H9 (cell line): ENCODE measurements at regions not wholly inside any gene's neighbourhood (a gene's known extent, or its start where the extent isn't known, plus 50 kb on each side); places are given as distances from the start of the nearest gene placed in this dataset.

ENCODE experiments used
- DNase-seq: peaks from one replicate; pipeline ENCODE4 v3.0.0-alpha.2; 2017
- H2AFZ ChIP-seq: one replicate; pipeline ENCODE4 v1.6.1; 2013; ENCODE audit warnings: mild to moderate bottlenecking, low read length, control low read depth, moderate library complexity
- H2AK5ac ChIP-seq: 2 replicates; pipeline ENCODE4 v1.6.1; 2013; ENCODE audit warnings: low read length, control low read depth, mixed read lengths; ENCODE audit not compliant: insufficient read length
- H2BK120ac ChIP-seq: one replicate; pipeline ENCODE4 v1.6.1; 2013; ENCODE audit warnings: low read depth, mild to moderate bottlenecking, low read length, control low read depth, inconsistent platforms; ENCODE audit not compliant: poor library complexity, severe bottlenecking
- H2BK12ac ChIP-seq: 2 replicates; pipeline ENCODE4 v1.6.1; 2013; ENCODE audit warnings: low read length, control low read depth, mixed read lengths, low read depth; ENCODE audit not compliant: insufficient read length
- H2BK15ac ChIP-seq: 2 replicates; pipeline ENCODE4 v1.6.1; 2013; ENCODE audit warnings: low read depth, low read length, control low read depth
- H2BK20ac ChIP-seq: one replicate; pipeline ENCODE4 v1.6.1; 2013; ENCODE audit warnings: low read depth, mild to moderate bottlenecking, low read length, control low read depth, inconsistent platforms; ENCODE audit not compliant: poor library complexity, severe bottlenecking
- H2BK5ac ChIP-seq: 2 replicates; pipeline ENCODE4 v1.6.1; 2013; ENCODE audit warnings: low read length, control low read depth, mixed read lengths; ENCODE audit not compliant: insufficient read length
- H3K14ac ChIP-seq: 2 replicates; pipeline ENCODE4 v1.6.1; 2013; ENCODE audit warnings: low read length, control low read depth; ENCODE audit not compliant: insufficient read depth
- H3K18ac ChIP-seq: 2 replicates; pipeline ENCODE4 v1.6.1; 2013; ENCODE audit warnings: low read depth, mild to moderate bottlenecking, mixed read lengths, low read length, control low read depth; ENCODE audit not compliant: insufficient read length
- H3K23ac ChIP-seq: 2 replicates; pipeline ENCODE4 v1.6.1; 2013; ENCODE audit warnings: low read length, control low read depth, mixed read lengths, low read depth; ENCODE audit not compliant: insufficient read length
- H3K23me2 ChIP-seq: 2 replicates; pipeline ENCODE4 v1.6.1; 2013; ENCODE audit warnings: low read depth, mild to moderate bottlenecking, mixed read lengths, low read length, control low read depth; ENCODE audit not compliant: insufficient read length, poor library complexity, severe bottlenecking
- H3K27ac ChIP-seq: 2 replicates; pipeline ENCODE4 v1.5.1; 2013; ENCODE audit warnings: low read length, control low read depth, mixed read lengths, low read depth; ENCODE audit not compliant: insufficient read length
- H3K27me3 ChIP-seq: 2 replicates; pipeline ENCODE4 v1.6.1; 2013; ENCODE audit warnings: low read length, control low read depth, inconsistent platforms; ENCODE audit not compliant: insufficient read depth
- H3K4ac ChIP-seq: 2 replicates; pipeline ENCODE4 v1.6.1; 2013; ENCODE audit warnings: low read depth, mild to moderate bottlenecking, control low read depth, inconsistent platforms, low read length, moderate library complexity
- H3K4me1 ChIP-seq: 2 replicates; pipeline ENCODE4 v1.6.1; 2013; ENCODE audit warnings: low read length, control low read depth, inconsistent platforms; ENCODE audit not compliant: insufficient read depth
- H3K4me2 ChIP-seq: 2 replicates; pipeline ENCODE4 v1.6.1; 2013; ENCODE audit warnings: low read length, control low read depth, mixed read lengths; ENCODE audit not compliant: insufficient read length, insufficient read depth
- H3K56ac ChIP-seq: 2 replicates; pipeline ENCODE4 v1.6.1; 2013; ENCODE audit warnings: low read depth, mild to moderate bottlenecking, mixed read lengths, low read length, control low read depth; ENCODE audit not compliant: insufficient read length
- H3K79me1 ChIP-seq: 2 replicates; pipeline ENCODE4 v1.6.1; 2013; ENCODE audit warnings: low read depth, mild to moderate bottlenecking, moderate library complexity, low read length, control low read depth, inconsistent platforms; ENCODE audit not compliant: insufficient read depth, poor library complexity, severe bottlenecking
- H3K79me2 ChIP-seq: 2 replicates; pipeline ENCODE4 v1.6.1; 2013; ENCODE audit warnings: low read length, control low read depth, inconsistent platforms; ENCODE audit not compliant: insufficient read depth
- H3K9ac ChIP-seq: 2 replicates; pipeline ENCODE4 v1.6.1; 2013; ENCODE audit warnings: low read length, control low read depth, mixed read lengths; ENCODE audit not compliant: insufficient read length; ENCODE audit errors: extremely low read depth
- H3K9me3 ChIP-seq: one replicate; pipeline ENCODE4 v1.6.1; 2013; ENCODE audit warnings: low read depth, low read length, inconsistent platforms; ENCODE audit not compliant: control insufficient read depth
- H3T11ph ChIP-seq: one replicate; pipeline ENCODE4 v1.6.1; 2013; ENCODE audit warnings: mild to moderate bottlenecking, low read length, control low read depth, inconsistent platforms
- H4K20me1 ChIP-seq: one replicate; pipeline ENCODE4 v1.6.1; 2013; ENCODE audit not compliant: control insufficient read depth, insufficient read length, insufficient read depth
- H4K5ac ChIP-seq: 2 replicates; pipeline ENCODE4 v1.6.1; 2013; ENCODE audit warnings: low read depth, mild to moderate bottlenecking, mixed read lengths, low read length, control low read depth; ENCODE audit not compliant: insufficient read length
- H4K8ac ChIP-seq: replicated peaks from 2 replicates; pipeline ENCODE4 v1.6.1; 2013; ENCODE audit warnings: low read length, control low read depth, mixed read lengths, low read depth; ENCODE audit not compliant: insufficient read length
- H4K91ac ChIP-seq: 2 replicates; pipeline ENCODE4 v1.6.1; 2013; ENCODE audit warnings: low read depth, mild to moderate bottlenecking, moderate library complexity, mixed read lengths, low read length, control low read depth; ENCODE audit not compliant: insufficient read length
- H3K27ac Mint-ChIP-seq, 3 experiments: 2 replicates in 2 of 3; 3 replicates in 1 of 3; pipeline ENCODE4 v1.8.0; 2020 to 2021; ENCODE audit warnings: mixed read lengths in 3 of 3, mild to moderate bottlenecking in 1 of 3, moderate library complexity in 1 of 3
- H3K27me3 Mint-ChIP-seq: 2 replicates; pipeline ENCODE4 v1.8.0; 2021; ENCODE audit warnings: low read depth, mild to moderate bottlenecking, moderate library complexity, mixed read lengths
- H3K36me3 Mint-ChIP-seq, 3 experiments: 2 replicates in 2 of 3; 3 replicates in 1 of 3; pipeline ENCODE4 v1.8.0; 2020 to 2021; ENCODE audit warnings: low read depth in 3 of 3, mixed read lengths in 3 of 3; ENCODE audit not compliant: insufficient read depth in 1 of 3
- H3K4me1 Mint-ChIP-seq, 2 experiments: 2 replicates each; pipeline ENCODE4 v1.8.0; 2020; ENCODE audit warnings: mixed read lengths in 2 of 2
- H3K4me3 Mint-ChIP-seq, 2 experiments: 2 replicates in 1 of 2; 3 replicates in 1 of 2; pipeline ENCODE4 v1.8.0; 2020 to 2021; ENCODE audit warnings: mild to moderate bottlenecking in 2 of 2, mixed read lengths in 2 of 2, moderate library complexity in 1 of 2
- H3K9me3 Mint-ChIP-seq, 2 experiments: 2 replicates in 1 of 2; 3 replicates in 1 of 2; pipeline ENCODE4 v1.8.0; 2020; ENCODE audit warnings: mild to moderate bottlenecking in 2 of 2, mixed read lengths in 2 of 2, moderate library complexity in 1 of 2
- CTCF ChIP-seq: fragments of 200-600 bp; sonication (generic); conservative IDR thresholded peaks from 3 replicates; pipeline ENCODE4 v1.8.0; 2021; ENCODE audit warnings: antibody characterized with exemption, mild to moderate bottlenecking
- WGBS: extraction: QIAGEN DNeasy Blood & Tissue Kit; methylation state at CpG from one replicate; pipeline ENCODE4 v1.1.7; 2013; ENCODE audit warnings: missing lambda C conversion rate, low lambda C conversion rate, mixed read lengths; ENCODE audit not compliant: insufficient read length; ENCODE audit errors: extremely low coverage; 5-methylcytosine and 5-hydroxymethylcytosine counted together

GRCh38 chr11:62024936-62025486 is 57.6 kb upstream of the FTH1 start:
- H3K18ac ChIP-seq: no peak overlapping the region
- WGBS: no CpG with 5 or more reads among the region's 6 CpGs
- H3K4me1 Mint-ChIP-seq: peaks cover 2 to 9% of the 10 kb centered on the region in 2 experiments
- no peaks in the 10 kb centered on the region for H3K27me3 ChIP-seq
- no peak overlapping the region for H2BK20ac ChIP-seq
- H3K9me3 Mint-ChIP-seq: peaks cover 12 to 18% of the 10 kb centered on the region in 2 experiments
- DNase-seq: no peak
- no peak overlapping the region for H3K9ac ChIP-seq
- no peak overlapping the region for H4K8ac ChIP-seq
- no peak overlapping the region for H2BK120ac ChIP-seq
- no peak overlapping the region for H3K27ac ChIP-seq
- no peaks in the 10 kb centered on the region; the same call in 1 of the 2 replicates for H3K4me1 ChIP-seq
- H3K14ac ChIP-seq: no peak overlapping the region
- H3K27ac Mint-ChIP-seq: no peak overlapping the region
- TF ChIP-seq CTCF: no peak
- no peak overlapping the region for H3K56ac ChIP-seq
- H3T11ph ChIP-seq: no peak overlapping the region
- H3K23ac ChIP-seq: no peak overlapping the region
- H4K91ac ChIP-seq: no peak overlapping the region
- H3K79me1 ChIP-seq: no peaks in the 10 kb centered on the region
- H3K23me2 ChIP-seq: no peaks in the 10 kb centered on the region
- H2BK5ac ChIP-seq: no peak overlapping the region
- no peak overlapping the region for H2AFZ ChIP-seq
- H2BK12ac ChIP-seq: no peak overlapping the region
- peaks cover 2% of the 10 kb centered on the region for H3K27me3 Mint-ChIP-seq
- H2BK15ac ChIP-seq: no peak overlapping the region
- H3K36me3 Mint-ChIP-seq: peaks cover 0 to 10% (median 7%) of the 10 kb centered on the region in 3 experiments; a peak in 5 of 7 replicates
- no peaks in the 10 kb centered on the region for H3K79me2 ChIP-seq
- H3K4me2 ChIP-seq: no peak overlapping the region
- H3K9me3 ChIP-seq: no peaks in the 10 kb centered on the region
- no peak overlapping the region for H4K5ac ChIP-seq
- H3K4ac ChIP-seq: no peak overlapping the region
- H3K4me3 Mint-ChIP-seq: no peak overlapping the region
- H4K20me1 ChIP-seq: no peaks in the 10 kb centered on the region
- no peak overlapping the region for H2AK5ac ChIP-seq
